Keratinocyte (primary cell): ENCODE measurements at regions not wholly inside any gene's neighbourhood (a gene's known extent, or its start where the extent isn't known, plus 50 kb on each side); places are given as distances from the start of the nearest gene placed in this dataset.

Experiments
- DNase-seq: peaks from one replicate; pipeline ENCODE4 v3.0.0-alpha.2; 2011; ENCODE audit warnings: low read depth, missing footprints, low spot score
- FAIRE-seq: peaks from 2 replicates; lab custom pipeline; 2011; peaks lifted over from hg19 to GRCh38; lab: Jason Lieb, UNC
- H2AFZ ChIP-seq: 2 replicates; pipeline ENCODE4 v1.6.0; 2012; ENCODE audit warnings: low read length, control low read depth, inconsistent platforms; ENCODE audit not compliant: control insufficient read depth
- H3K27ac ChIP-seq: 2 replicates; pipeline ENCODE4 v1.5.1; 2011; ENCODE audit warnings: low read length; ENCODE audit not compliant: control insufficient read depth, insufficient read depth
- H3K27me3 ChIP-seq: 3 replicates; pipeline ENCODE4 v1.6.0; 2011; ENCODE audit warnings: low read length; ENCODE audit not compliant: control insufficient read depth, insufficient read depth; ENCODE audit errors: extremely low read depth
- H3K36me3 ChIP-seq, 2 experiments: 2 replicates in 1 of 2; 3 replicates in 1 of 2; pipeline ENCODE4 v1.5.1; 2011; ENCODE audit warnings: low read length in 2 of 2, mild to moderate bottlenecking in 1 of 2; ENCODE audit not compliant: control insufficient read depth in 2 of 2, insufficient read depth in 2 of 2; ENCODE audit errors: extremely low read depth in 1 of 2
- H3K4me1 ChIP-seq: 3 replicates; pipeline ENCODE4 v1.5.1; 2011; ENCODE audit warnings: low read length; ENCODE audit not compliant: control insufficient read depth, insufficient read depth; ENCODE audit errors: extremely low read depth
- H3K4me2 ChIP-seq: 3 replicates; pipeline ENCODE4 v1.6.0; 2011; ENCODE audit warnings: low read depth, low read length; ENCODE audit not compliant: control insufficient read depth, insufficient read depth; ENCODE audit errors: extremely low read depth
- H3K4me3 ChIP-seq, 3 experiments: fragments of 200-600 bp in 1 of 3; sonication (generic) in 1 of 3; 2 replicates in 2 of 3; 3 replicates in 1 of 3; pipeline ENCODE4 v1.5.1; 2011 to 2016; ENCODE audit warnings: low read length in 3 of 3, mild to moderate bottlenecking in 3 of 3, control low read depth in 2 of 3, inconsistent platforms in 1 of 3, low read depth in 1 of 3, mixed read lengths in 1 of 3, mixed run types in 1 of 3, moderate library complexity in 1 of 3; ENCODE audit not compliant: control insufficient read depth in 2 of 3, insufficient read depth in 2 of 3; ENCODE audit errors: extremely low read depth in 1 of 3
- H3K79me2 ChIP-seq: 2 replicates; pipeline ENCODE4 v1.6.0; 2012; ENCODE audit warnings: low read length; ENCODE audit not compliant: control insufficient read depth, insufficient read depth
- H3K9ac ChIP-seq: 3 replicates; pipeline ENCODE4 v1.6.0; 2011; ENCODE audit warnings: low read length; ENCODE audit not compliant: control insufficient read depth, insufficient read depth; ENCODE audit errors: extremely low read depth
- H3K9me1 ChIP-seq: 3 replicates; pipeline ENCODE4 v1.6.0; 2011; ENCODE audit warnings: low read length; ENCODE audit not compliant: control insufficient read depth, insufficient read depth; ENCODE audit errors: extremely low read depth
- H3K9me3 ChIP-seq: 2 replicates; pipeline ENCODE4 v1.5.1; 2012; ENCODE audit warnings: low read depth, low read length; ENCODE audit not compliant: control insufficient read depth
- H4K20me1 ChIP-seq: 3 replicates; pipeline ENCODE4 v1.6.0; 2011; ENCODE audit warnings: low read length; ENCODE audit not compliant: control insufficient read depth, insufficient read depth; ENCODE audit errors: extremely low read depth
- EZH2 ChIP-seq: IDR thresholded peaks from one replicate; pipeline ENCODE4 v1.6.1; 2012; ENCODE audit warnings: inconsistent platforms, mild to moderate bottlenecking, low read length, moderate library complexity
- dilution Hi-C: fragments of 300-500 bp; cut with MboI; formaldehyde crosslinking; loops from one replicate; pipeline ENCODE4 v1.7.0; 2020; ENCODE audit warnings: low sequenced_read_pairs; ENCODE audit not compliant: extremely low pct_ligation_motif_present
- TF ChIP-seq, protein P1 (sequence below), 3 experiments: IDR thresholded peaks in 1 of 3; conservative IDR thresholded peaks in 1 of 3; optimal IDR thresholded peaks in 1 of 3; 2 replicates in 2 of 3; 3 replicates in 1 of 3; pipeline versions ENCODE3 to v1.5.1; 2011; ENCODE audit warnings: low read length in 3 of 3, mild to moderate bottlenecking in 3 of 3, moderate library complexity in 2 of 3, control low read depth in 1 of 3, inconsistent platforms in 1 of 3; ENCODE audit not compliant: insufficient read depth in 2 of 3; ENCODE audit errors: extremely low read depth in 1 of 3

DNA sequence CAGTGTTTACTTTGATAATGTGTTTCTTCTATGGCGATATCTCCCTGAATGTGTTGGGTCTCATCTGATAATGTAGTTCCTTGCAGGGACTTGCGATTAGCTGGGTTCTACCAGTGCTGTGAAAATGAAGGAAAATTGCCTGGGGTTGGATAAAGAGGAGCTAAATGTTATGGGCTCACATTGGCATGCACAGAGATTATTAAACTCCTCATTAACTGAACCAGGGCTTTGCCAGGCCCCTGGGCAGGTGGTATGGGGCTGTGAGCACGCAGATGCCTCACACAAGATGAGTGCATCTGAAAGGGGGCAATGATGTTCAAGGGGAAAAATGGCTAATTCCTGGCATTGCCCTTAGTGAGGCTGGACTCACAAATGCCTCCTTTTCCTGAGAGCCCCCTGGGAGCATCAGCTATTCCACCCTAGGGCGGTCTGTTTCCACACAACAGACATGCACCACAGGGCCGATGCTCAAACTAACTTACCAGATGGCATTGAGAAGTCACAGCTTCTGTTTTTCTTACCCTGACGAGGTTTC lies 321.1 kb downstream of the SEC16B start:
- dilution Hi-C loops = no loop called here
- FAIRE-seq = no peak
- H3K27me3 ChIP-seq = no peaks in the 10 kb centered on the region

DNA sequence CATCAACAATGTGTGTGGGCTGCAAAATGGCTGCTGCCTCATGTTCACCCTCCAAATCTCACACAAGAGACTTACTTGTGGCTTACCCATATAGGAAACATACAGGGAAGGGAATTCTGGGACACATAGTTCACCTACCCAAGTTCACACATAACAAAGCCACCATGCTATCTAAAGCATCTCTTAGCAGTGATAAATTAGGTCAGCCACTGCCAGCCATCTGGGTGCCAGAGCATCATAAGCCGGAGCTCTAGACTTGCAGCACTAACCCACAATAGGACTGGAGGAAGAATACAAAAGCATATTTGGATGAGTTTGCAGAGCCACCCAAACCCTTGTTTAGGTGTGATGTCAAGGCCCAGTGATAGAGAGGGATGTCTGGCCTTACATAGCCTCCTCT lies 321.7 kb downstream of the SEC16B start:
- Histone ChIP-seq H3K36me3 (no peaks in the 10 kb centered on the region), H3K4me2 (no peak overlapping the region), H3K27me3 (no peaks in the 10 kb centered on the region), H3K27ac (no peak overlapping the region), H3K4me3 (no peak overlapping the region), H2AFZ (no peak overlapping the region), H3K9me1 (no peaks in the 10 kb centered on the region), H3K79me2 (no peaks in the 10 kb centered on the region), H3K9ac (no peak overlapping the region), H4K20me1 (no peaks in the 10 kb centered on the region), H3K9me3 (no peaks in the 10 kb centered on the region), H3K4me1 (no peaks in the 10 kb centered on the region)
- TF ChIP-seq, protein P1, sequence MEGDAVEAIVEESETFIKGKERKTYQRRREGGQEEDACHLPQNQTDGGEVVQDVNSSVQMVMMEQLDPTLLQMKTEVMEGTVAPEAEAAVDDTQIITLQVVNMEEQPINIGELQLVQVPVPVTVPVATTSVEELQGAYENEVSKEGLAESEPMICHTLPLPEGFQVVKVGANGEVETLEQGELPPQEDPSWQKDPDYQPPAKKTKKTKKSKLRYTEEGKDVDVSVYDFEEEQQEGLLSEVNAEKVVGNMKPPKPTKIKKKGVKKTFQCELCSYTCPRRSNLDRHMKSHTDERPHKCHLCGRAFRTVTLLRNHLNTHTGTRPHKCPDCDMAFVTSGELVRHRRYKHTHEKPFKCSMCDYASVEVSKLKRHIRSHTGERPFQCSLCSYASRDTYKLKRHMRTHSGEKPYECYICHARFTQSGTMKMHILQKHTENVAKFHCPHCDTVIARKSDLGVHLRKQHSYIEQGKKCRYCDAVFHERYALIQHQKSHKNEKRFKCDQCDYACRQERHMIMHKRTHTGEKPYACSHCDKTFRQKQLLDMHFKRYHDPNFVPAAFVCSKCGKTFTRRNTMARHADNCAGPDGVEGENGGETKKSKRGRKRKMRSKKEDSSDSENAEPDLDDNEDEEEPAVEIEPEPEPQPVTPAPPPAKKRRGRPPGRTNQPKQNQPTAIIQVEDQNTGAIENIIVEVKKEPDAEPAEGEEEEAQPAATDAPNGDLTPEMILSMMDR (optimal IDR thresholded peaks at IDR 0.05 in 1 of 3, IDR thresholded peaks at IDR 0.05 in 1 of 3, conservative IDR thresholded peaks at IDR 0.05 in 1 of 3; ENCODE audit: extremely low read depth in 1 of 3, insufficient read depth in 2 of 3, low read length in 3 of 3) = no peak
- no peak for TF ChIP-seq EZH2
- dilution Hi-C loops = no loop called here
- DNase-seq = no peak
- FAIRE-seq = no peak

More for the DNA sequence above, 321.1 kb downstream of the SEC16B start:
- H3K27ac ChIP-seq = no peak overlapping the region
- no peaks in the 10 kb centered on the region for H3K9me1 ChIP-seq
- H3K4me3 ChIP-seq = no peak overlapping the region
- no peaks in the 10 kb centered on the region for H3K9me3 ChIP-seq
- H3K4me2 ChIP-seq = no peak overlapping the region
- H3K79me2 ChIP-seq = no peaks in the 10 kb centered on the region
- TF ChIP-seq EZH2 = no peak
- H4K20me1 ChIP-seq = no peaks in the 10 kb centered on the region
- no peaks in the 10 kb centered on the region for H3K4me1 ChIP-seq
- no peak overlapping the region for H3K9ac ChIP-seq
- DNase-seq = no peak
- no peak overlapping the region for H2AFZ ChIP-seq
- H3K36me3 ChIP-seq = no peaks in the 10 kb centered on the region
